ENCODE measurements at regions not wholly inside any gene's neighbourhood (a gene's known extent, or its start where the extent isn't known, plus 50 kb on each side); places are given as distances from the start of the nearest gene placed in this dataset.

- H3K27ac Mint-ChIP-seq: no peak overlapping the region
- H3K27me3 Mint-ChIP-seq (ENCODE audit: low read depth): no peaks in the 10 kb centered on the region
- H3K9me3 Mint-ChIP-seq: no peaks in the 10 kb centered on the region
- CTCF ChIA-PET: no interaction called here
- POLR2A ChIA-PET: no interaction called here
- DNase-seq (ENCODE audit: low spot score) (no peak), ATAC-seq (no peak)
- TF ChIP-seq, protein P1, sequence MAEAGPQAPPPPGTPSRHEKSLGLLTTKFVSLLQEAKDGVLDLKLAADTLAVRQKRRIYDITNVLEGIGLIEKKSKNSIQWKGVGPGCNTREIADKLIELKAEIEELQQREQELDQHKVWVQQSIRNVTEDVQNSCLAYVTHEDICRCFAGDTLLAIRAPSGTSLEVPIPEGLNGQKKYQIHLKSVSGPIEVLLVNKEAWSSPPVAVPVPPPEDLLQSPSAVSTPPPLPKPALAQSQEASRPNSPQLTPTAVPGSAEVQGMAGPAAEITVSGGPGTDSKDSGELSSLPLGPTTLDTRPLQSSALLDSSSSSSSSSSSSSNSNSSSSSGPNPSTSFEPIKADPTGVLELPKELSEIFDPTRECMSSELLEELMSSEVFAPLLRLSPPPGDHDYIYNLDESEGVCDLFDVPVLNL (CRISPR knock-in tag; IDR thresholded peaks at IDR 0.05; ENCODE audit: borderline replicate concordance, low read depth): no peak
- TF ChIP-seq ATF1 (CRISPR knock-in tag; IDR thresholded peaks at IDR 0.05) (no peak), ZSCAN18 (CRISPR knock-in tag; IDR thresholded peaks at IDR 0.05) (no peak), ELF4 (CRISPR knock-in tag; IDR thresholded peaks at IDR 0.05; ENCODE audit: low read depth) (no peak), TEAD1 (CRISPR knock-in tag; IDR thresholded peaks at IDR 0.05) (no peak), ETV6 (CRISPR knock-in tag; IDR thresholded peaks at IDR 0.05) (no peak), KAT7 (CRISPR knock-in tag; IDR thresholded peaks at IDR 0.05; ENCODE audit: borderline replicate concordance) (no peak), NFYB (CRISPR knock-in tag; conservative IDR thresholded peaks at IDR 0.05; ENCODE audit: low read depth) (no peak), SOX15 (CRISPR knock-in tag; IDR thresholded peaks at IDR 0.05) (no peak), NFATC4 (CRISPR knock-in tag; IDR thresholded peaks at IDR 0.05) (no peak), ESRRA (CRISPR knock-in tag; IDR thresholded peaks at IDR 0.05; ENCODE audit: borderline replicate concordance) (no peak)
- TF ChIP-seq, protein P2, sequence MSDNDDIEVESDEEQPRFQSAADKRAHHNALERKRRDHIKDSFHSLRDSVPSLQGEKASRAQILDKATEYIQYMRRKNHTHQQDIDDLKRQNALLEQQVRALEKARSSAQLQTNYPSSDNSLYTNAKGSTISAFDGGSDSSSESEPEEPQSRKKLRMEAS (CRISPR knock-in tag; IDR thresholded peaks at IDR 0.05): no peak
- H3K36me3 Mint-ChIP-seq: no peaks in the 10 kb centered on the region
- H3K4me1 Mint-ChIP-seq: peaks cover 14% of the 10 kb centered on the region
- H3K4me3 Mint-ChIP-seq: no peak overlapping the region
These were observed 76.7 kb upstream of the SLC4A4 start for GRCh38 chr4:71262161-71262560.

- Mint-ChIP-seq H3K9me3 (no peaks in the 10 kb centered on the region), H3K36me3 (no peaks in the 10 kb centered on the region), H3K27ac (peak overlapping the region; percentile 8; the same call in 1 of the 2 replicates), H3K27me3 (ENCODE audit: low read depth) (no peaks in the 10 kb centered on the region), H3K4me1 (peaks cover 21% of the 10 kb centered on the region), H3K4me3 (no peak overlapping the region)
- ChIA-PET CTCF (interaction anchor here (1.3 kb wide), 1 partner anchor 37 kb away, joined by 4 read pairs; no protein-coding TSS in a partner anchor), POLR2A (interaction anchor here (0.8 to 1.1 kb wide), 2 partner anchors 52 to 275 kb away, joined by 3 read pairs; no protein-coding TSS in a partner anchor)
- DNase-seq (ENCODE audit: low spot score): no peak
- no peak for ATAC-seq
- no peak for TF ChIP-seq FOXJ3 (CRISPR knock-in tag; IDR thresholded peaks at IDR 0.05; ENCODE audit: borderline replicate concordance)
These were observed 72.6 kb upstream of the SLC4A4 start for GRCh38 chr4:71266090-71266794.

- ATAC-seq: no peak
- H3K27ac Mint-ChIP-seq: no peak overlapping the region
- ChIA-PET POLR2A (no interaction called here), CTCF (no interaction called here)
- no peaks in the 10 kb centered on the region for H3K27me3 Mint-ChIP-seq (ENCODE audit: low read depth)
- H3K36me3 Mint-ChIP-seq: no peaks in the 10 kb centered on the region
- no peak for DNase-seq (ENCODE audit: low spot score)
- no peak overlapping the region for H3K4me3 Mint-ChIP-seq
- peaks cover 13% of the 10 kb centered on the region for H3K4me1 Mint-ChIP-seq
- H3K9me3 Mint-ChIP-seq: no peaks in the 10 kb centered on the region
- TF ChIP-seq, protein P3, sequence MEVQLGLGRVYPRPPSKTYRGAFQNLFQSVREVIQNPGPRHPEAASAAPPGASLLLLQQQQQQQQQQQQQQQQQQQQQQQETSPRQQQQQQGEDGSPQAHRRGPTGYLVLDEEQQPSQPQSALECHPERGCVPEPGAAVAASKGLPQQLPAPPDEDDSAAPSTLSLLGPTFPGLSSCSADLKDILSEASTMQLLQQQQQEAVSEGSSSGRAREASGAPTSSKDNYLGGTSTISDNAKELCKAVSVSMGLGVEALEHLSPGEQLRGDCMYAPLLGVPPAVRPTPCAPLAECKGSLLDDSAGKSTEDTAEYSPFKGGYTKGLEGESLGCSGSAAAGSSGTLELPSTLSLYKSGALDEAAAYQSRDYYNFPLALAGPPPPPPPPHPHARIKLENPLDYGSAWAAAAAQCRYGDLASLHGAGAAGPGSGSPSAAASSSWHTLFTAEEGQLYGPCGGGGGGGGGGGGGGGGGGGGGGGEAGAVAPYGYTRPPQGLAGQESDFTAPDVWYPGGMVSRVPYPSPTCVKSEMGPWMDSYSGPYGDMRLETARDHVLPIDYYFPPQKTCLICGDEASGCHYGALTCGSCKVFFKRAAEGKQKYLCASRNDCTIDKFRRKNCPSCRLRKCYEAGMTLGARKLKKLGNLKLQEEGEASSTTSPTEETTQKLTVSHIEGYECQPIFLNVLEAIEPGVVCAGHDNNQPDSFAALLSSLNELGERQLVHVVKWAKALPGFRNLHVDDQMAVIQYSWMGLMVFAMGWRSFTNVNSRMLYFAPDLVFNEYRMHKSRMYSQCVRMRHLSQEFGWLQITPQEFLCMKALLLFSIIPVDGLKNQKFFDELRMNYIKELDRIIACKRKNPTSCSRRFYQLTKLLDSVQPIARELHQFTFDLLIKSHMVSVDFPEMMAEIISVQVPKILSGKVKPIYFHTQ (CRISPR knock-in tag; IDR thresholded peaks at IDR 0.05): no peak
- TF ChIP-seq, protein P4, sequence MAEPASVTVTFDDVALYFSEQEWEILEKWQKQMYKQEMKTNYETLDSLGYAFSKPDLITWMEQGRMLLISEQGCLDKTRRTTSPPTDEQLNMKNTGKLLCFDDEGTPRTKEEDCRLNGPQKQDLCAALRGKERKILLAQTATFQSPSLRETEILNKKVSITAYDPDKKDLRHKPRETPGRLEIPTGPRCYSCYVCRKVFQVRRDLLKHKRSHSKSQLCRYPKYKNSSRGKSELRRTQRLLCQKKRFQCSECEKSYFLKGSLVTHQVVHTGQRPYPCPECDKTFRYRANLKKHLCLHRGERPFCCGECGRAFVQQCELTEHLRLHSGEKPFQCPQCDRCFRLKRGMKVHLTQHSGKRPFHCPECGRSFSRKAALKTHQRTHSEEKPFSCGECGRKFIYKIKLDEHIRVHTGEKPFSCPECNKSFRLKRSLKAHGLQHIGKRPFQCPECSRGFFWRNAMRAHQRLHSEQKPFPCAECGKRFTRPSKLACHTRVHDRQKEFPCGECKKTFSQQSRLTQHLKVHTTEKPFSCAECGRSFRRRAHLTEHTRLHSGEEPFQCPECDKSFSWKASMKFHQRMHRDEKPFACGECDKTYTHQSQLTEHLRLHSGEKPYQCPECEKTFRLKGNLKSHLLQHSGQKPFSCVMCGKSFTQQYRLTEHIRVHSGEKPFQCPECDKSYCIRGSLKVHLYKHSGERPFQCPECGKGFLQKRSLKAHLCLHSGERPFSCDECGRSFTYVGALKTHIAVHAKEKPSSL (CRISPR knock-in tag; conservative IDR thresholded peaks at IDR 0.05): no peak
- no peak for TF ChIP-seq USF1 (CRISPR knock-in tag; IDR thresholded peaks at IDR 0.05)
- no peak for TF ChIP-seq KAT7 (CRISPR knock-in tag; IDR thresholded peaks at IDR 0.05; ENCODE audit: borderline replicate concordance)
- TF ChIP-seq, protein P5, sequence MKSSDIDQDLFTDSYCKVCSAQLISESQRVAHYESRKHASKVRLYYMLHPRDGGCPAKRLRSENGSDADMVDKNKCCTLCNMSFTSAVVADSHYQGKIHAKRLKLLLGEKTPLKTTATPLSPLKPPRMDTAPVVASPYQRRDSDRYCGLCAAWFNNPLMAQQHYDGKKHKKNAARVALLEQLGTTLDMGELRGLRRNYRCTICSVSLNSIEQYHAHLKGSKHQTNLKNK (CRISPR knock-in tag; IDR thresholded peaks at IDR 0.05): no peak
- TF ChIP-seq FOXP1 (CRISPR knock-in tag; IDR thresholded peaks at IDR 0.05; ENCODE audit: borderline replicate concordance): no peak
These were observed 71.6 kb upstream of the SLC4A4 start for GRCh38 chr4:71267244-71267643.
